ENCODE measurements at regions not wholly inside any gene's neighbourhood (a gene's known extent, or its start where the extent isn't known, plus 50 kb on each side); places are given as distances from the start of the nearest gene placed in this dataset.
"Not testable (repeated sequence)": the region's sequence is repeated elsewhere in the genome, so short reads cannot be mapped to it uniquely, and the experiment has no call there.

- H3K9me3 ChIP-seq; H3K27me3 ChIP-seq (ENCODE audit: insufficient read depth); H3K79me2 ChIP-seq (ENCODE audit: insufficient read depth); H3K4me3 ChIP-seq (ENCODE audit: low read depth in 2 of 2, low read length in 1 of 2); CTCF ChIA-PET; H3K9me2 ChIP-seq; H2AFZ ChIP-seq (ENCODE audit: low read depth); H3K27ac ChIP-seq (ENCODE audit: low read depth in 2 of 2, low read length in 1 of 2); H3K36me3 ChIP-seq (replicated peaks in 1 of 2; ENCODE audit: control insufficient read depth in 1 of 2, insufficient read depth in 2 of 2, low read length in 1 of 2); H4K20me1 ChIP-seq (ENCODE audit: insufficient read depth); H3K4me2 ChIP-seq; H3F3A ChIP-seq (replicated peaks; ENCODE audit: insufficient read depth); POLR2A ChIA-PET; H3K4me1 ChIP-seq (ENCODE audit: control insufficient read depth in 1 of 2, insufficient read depth in 2 of 2, low read depth in 1 of 2, low read length in 1 of 2); H3K9ac ChIP-seq; DNase-seq: not testable (repeated sequence)
- WGBS (ENCODE audit: low lambda C conversion rate), result 32% methylated on average over 6 of the region's 6 CpGs
Observed at GRCh38 chrX:79827611-79828010, 186.9 kb upstream of the TBX22 start.

DNA sequence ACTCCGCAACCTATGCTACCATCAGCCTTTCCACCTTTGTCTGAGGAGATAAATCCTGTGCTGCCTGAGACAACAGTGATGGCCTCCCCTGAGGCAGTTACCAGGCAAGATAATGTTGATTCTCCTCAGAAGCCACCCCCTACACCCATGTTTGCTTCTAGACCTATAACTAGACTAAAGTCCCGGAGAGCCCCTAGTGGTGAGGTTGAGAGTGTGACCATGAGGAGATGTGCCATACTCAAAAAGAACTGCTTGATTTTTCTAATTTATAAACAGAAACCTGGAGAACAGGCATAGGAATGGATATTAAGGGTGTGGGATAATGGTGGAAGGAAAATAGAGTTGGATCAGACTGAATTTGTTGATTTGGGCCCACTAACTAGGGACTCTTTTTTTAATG is 164.4 kb upstream of the TBX22 start:
- H4K20me1 ChIP-seq (ENCODE audit: insufficient read depth); DNase-seq; H3K9ac ChIP-seq; H3K4me1 ChIP-seq (ENCODE audit: control insufficient read depth in 1 of 2, insufficient read depth in 2 of 2, low read depth in 1 of 2, low read length in 1 of 2); H3K9me3 ChIP-seq; H3F3A ChIP-seq (replicated peaks; ENCODE audit: insufficient read depth); H3K27ac ChIP-seq (ENCODE audit: low read depth in 2 of 2, low read length in 1 of 2); H3K27me3 ChIP-seq (ENCODE audit: insufficient read depth); POLR2A ChIA-PET; H2AFZ ChIP-seq (ENCODE audit: low read depth); H3K9me2 ChIP-seq; H3K36me3 ChIP-seq (replicated peaks in 1 of 2; ENCODE audit: control insufficient read depth in 1 of 2, insufficient read depth in 2 of 2, low read length in 1 of 2); H3K4me3 ChIP-seq (ENCODE audit: low read depth in 2 of 2, low read length in 1 of 2); H3K4me2 ChIP-seq; H3K79me2 ChIP-seq (ENCODE audit: insufficient read depth): not testable (repeated sequence)
- WGBS (ENCODE audit: low lambda C conversion rate), result 17% methylated on average over 2 of the region's 2 CpGs
- CTCF ChIA-PET, result interaction anchor here (0.7 kb wide), 1 partner anchor 17 kb away, joined by 3 read pairs; no protein-coding TSS in a partner anchor

GRCh38 chrX:79854469-79854868 is 160.1 kb upstream of the TBX22 start:
- DNase-seq, result no peak
- Histone ChIP-seq H3K9me3 (no peaks in the 10 kb centered on the region), H3K27me3 (ENCODE audit: insufficient read depth) (no peaks in the 10 kb centered on the region), H3K4me2 (no peak overlapping the region), H4K20me1 (ENCODE audit: insufficient read depth) (no peaks in the 10 kb centered on the region), H3K27ac (ENCODE audit: low read depth in 2 of 2, low read length in 1 of 2) (no peak overlapping the region), H3K4me1 (ENCODE audit: control insufficient read depth in 1 of 2, insufficient read depth in 2 of 2, low read depth in 1 of 2, low read length in 1 of 2) (no peaks in the 10 kb centered on the region), H3K79me2 (ENCODE audit: insufficient read depth) (no peaks in the 10 kb centered on the region), H3K9me2 (no peaks in the 10 kb centered on the region), H3K4me3 (ENCODE audit: low read depth in 2 of 2, low read length in 1 of 2) (no peak overlapping the region), H3K36me3 (replicated peaks in 1 of 2; ENCODE audit: control insufficient read depth in 1 of 2, insufficient read depth in 2 of 2, low read length in 1 of 2) (no peaks in the 10 kb centered on the region), H3K9ac (no peak overlapping the region), H2AFZ (ENCODE audit: low read depth) (no peak overlapping the region), H3F3A (replicated peaks; ENCODE audit: insufficient read depth) (no peaks in the 10 kb centered on the region)
- WGBS (ENCODE audit: low lambda C conversion rate), result 13% methylated on average over 1 of the region's 1 CpG
- ChIA-PET POLR2A (no interaction called here), CTCF (no interaction called here)
- TF ChIP-seq RAD21 (IDR thresholded peaks at IDR 0.05; ENCODE audit: low read length) (no peak), RXRA (IDR thresholded peaks at IDR 0.05; ENCODE audit: borderline replicate concordance, low read depth) (no peak), ELF1 (IDR thresholded peaks at IDR 0.05) (no peak), GATA2 (CRISPR knock-in tag; IDR thresholded peaks at IDR 0.05) (no peak), IRF3 (IDR thresholded peaks at IDR 0.05; ENCODE audit: low read depth, low read length) (no peak), FOXM1 (IDR thresholded peaks at IDR 0.05; ENCODE audit: low read depth) (no peak), TEAD4 (IDR thresholded peaks at IDR 0.05; ENCODE audit: borderline replicate concordance, insufficient read depth) (no peak), MXI1 (IDR thresholded peaks at IDR 0.05; ENCODE audit: low read depth, low read length) (no peak), GABPA (IDR thresholded peaks at IDR 0.05; ENCODE audit: low read depth) (no peak), NRF1 (IDR thresholded peaks at IDR 0.05; ENCODE audit: low read depth, low read length) (no peak), RCOR1 (IDR thresholded peaks at IDR 0.05; ENCODE audit: low read length) (no peak), TAF1 (IDR thresholded peaks at IDR 0.05; ENCODE audit: borderline replicate concordance, low read depth, low read length) (no peak)
- TF ChIP-seq, protein P1, sequence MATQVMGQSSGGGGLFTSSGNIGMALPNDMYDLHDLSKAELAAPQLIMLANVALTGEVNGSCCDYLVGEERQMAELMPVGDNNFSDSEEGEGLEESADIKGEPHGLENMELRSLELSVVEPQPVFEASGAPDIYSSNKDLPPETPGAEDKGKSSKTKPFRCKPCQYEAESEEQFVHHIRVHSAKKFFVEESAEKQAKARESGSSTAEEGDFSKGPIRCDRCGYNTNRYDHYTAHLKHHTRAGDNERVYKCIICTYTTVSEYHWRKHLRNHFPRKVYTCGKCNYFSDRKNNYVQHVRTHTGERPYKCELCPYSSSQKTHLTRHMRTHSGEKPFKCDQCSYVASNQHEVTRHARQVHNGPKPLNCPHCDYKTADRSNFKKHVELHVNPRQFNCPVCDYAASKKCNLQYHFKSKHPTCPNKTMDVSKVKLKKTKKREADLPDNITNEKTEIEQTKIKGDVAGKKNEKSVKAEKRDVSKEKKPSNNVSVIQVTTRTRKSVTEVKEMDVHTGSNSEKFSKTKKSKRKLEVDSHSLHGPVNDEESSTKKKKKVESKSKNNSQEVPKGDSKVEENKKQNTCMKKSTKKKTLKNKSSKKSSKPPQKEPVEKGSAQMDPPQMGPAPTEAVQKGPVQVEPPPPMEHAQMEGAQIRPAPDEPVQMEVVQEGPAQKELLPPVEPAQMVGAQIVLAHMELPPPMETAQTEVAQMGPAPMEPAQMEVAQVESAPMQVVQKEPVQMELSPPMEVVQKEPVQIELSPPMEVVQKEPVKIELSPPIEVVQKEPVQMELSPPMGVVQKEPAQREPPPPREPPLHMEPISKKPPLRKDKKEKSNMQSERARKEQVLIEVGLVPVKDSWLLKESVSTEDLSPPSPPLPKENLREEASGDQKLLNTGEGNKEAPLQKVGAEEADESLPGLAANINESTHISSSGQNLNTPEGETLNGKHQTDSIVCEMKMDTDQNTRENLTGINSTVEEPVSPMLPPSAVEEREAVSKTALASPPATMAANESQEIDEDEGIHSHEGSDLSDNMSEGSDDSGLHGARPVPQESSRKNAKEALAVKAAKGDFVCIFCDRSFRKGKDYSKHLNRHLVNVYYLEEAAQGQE (IDR thresholded peaks at IDR 0.05; ENCODE audit: low read depth, low read length), result no peak
- TF ChIP-seq, protein P2, sequence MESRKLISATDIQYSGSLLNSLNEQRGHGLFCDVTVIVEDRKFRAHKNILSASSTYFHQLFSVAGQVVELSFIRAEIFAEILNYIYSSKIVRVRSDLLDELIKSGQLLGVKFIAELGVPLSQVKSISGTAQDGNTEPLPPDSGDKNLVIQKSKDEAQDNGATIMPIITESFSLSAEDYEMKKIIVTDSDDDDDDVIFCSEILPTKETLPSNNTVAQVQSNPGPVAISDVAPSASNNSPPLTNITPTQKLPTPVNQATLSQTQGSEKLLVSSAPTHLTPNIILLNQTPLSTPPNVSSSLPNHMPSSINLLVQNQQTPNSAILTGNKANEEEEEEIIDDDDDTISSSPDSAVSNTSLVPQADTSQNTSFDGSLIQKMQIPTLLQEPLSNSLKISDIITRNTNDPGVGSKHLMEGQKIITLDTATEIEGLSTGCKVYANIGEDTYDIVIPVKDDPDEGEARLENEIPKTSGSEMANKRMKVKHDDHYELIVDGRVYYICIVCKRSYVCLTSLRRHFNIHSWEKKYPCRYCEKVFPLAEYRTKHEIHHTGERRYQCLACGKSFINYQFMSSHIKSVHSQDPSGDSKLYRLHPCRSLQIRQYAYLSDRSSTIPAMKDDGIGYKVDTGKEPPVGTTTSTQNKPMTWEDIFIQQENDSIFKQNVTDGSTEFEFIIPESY (IDR thresholded peaks at IDR 0.05; ENCODE audit: borderline replicate concordance, low read depth), result no peak
- TF ChIP-seq, protein P3, sequence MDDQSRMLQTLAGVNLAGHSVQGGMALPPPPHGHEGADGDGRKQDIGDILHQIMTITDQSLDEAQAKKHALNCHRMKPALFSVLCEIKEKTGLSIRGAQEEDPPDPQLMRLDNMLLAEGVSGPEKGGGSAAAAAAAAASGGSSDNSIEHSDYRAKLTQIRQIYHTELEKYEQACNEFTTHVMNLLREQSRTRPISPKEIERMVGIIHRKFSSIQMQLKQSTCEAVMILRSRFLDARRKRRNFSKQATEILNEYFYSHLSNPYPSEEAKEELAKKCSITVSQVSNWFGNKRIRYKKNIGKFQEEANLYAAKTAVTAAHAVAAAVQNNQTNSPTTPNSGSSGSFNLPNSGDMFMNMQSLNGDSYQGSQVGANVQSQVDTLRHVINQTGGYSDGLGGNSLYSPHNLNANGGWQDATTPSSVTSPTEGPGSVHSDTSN (IDR thresholded peaks at IDR 0.05), result no peak
